ENCODE measurements at regions not wholly inside any gene's neighbourhood (a gene's known extent, or its start where the extent isn't known, plus 50 kb on each side); places are given as distances from the start of the nearest gene placed in this dataset.

DNA sequence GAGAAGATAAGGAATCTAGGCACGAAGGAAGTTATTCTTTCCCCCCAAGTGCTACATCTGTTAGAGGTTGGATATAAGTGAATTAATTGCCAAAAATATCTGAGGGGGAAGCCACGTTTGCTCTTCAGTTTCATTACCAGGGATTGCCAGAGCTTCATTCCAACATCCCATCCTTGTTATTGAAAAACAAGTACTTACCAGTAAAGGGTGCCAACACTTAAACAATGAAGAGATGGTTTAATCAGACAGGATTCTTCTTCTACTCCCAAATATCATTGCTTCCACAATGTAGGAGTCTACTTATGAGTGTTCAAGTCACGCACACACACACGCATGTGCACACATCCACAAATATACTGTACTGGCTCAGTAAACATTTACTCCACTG lies 312.4 kb downstream of the RPAP3 start:
- no peak overlapping the region for H3K4me3 ChIP-seq (ENCODE audit: low read length)
- no peak for DNase-seq (ENCODE audit: low read depth)
- TF ChIP-seq, protein P1, sequence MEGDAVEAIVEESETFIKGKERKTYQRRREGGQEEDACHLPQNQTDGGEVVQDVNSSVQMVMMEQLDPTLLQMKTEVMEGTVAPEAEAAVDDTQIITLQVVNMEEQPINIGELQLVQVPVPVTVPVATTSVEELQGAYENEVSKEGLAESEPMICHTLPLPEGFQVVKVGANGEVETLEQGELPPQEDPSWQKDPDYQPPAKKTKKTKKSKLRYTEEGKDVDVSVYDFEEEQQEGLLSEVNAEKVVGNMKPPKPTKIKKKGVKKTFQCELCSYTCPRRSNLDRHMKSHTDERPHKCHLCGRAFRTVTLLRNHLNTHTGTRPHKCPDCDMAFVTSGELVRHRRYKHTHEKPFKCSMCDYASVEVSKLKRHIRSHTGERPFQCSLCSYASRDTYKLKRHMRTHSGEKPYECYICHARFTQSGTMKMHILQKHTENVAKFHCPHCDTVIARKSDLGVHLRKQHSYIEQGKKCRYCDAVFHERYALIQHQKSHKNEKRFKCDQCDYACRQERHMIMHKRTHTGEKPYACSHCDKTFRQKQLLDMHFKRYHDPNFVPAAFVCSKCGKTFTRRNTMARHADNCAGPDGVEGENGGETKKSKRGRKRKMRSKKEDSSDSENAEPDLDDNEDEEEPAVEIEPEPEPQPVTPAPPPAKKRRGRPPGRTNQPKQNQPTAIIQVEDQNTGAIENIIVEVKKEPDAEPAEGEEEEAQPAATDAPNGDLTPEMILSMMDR (conservative IDR thresholded peaks at IDR 0.05; ENCODE audit: low read depth, low read length), result no peak

DNA sequence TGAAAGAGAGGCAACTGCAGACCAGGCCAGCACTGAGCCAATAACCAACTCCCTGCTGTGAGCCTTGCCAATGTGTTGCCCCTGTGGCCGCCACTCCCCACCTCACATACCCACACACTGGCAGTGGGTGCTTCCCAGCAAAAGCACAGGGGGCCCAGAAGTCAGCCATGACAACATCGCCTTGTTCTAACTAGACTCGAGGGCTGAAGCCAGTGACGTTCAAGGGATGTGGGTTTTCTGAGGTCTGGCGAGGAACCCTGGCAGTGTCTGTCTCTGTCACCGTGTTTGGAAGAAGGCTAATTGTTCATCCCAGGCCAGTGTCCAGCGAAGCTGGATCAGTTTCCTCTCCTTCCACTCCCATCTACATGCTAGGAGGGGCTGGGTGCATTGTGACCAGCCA lies 311.8 kb upstream of the AMIGO2 start:
- TF ChIP-seq, protein P1 (conservative IDR thresholded peaks at IDR 0.05; ENCODE audit: low read depth, low read length), result no peak
- no peak for DNase-seq (ENCODE audit: low read depth)
- H3K4me3 ChIP-seq (ENCODE audit: low read length), result no peak overlapping the region

- no peak for DNase-seq (ENCODE audit: low read depth)
- TF ChIP-seq, protein P1 (conservative IDR thresholded peaks at IDR 0.05; ENCODE audit: low read depth, low read length), result no peak
- no peak overlapping the region for H3K4me3 ChIP-seq (ENCODE audit: low read length)
Observed at GRCh38 chr12:47388712-47389111, 309.0 kb upstream of the AMIGO2 start.

- no peak overlapping the region for H3K4me3 ChIP-seq (ENCODE audit: low read length)
- TF ChIP-seq, protein P1 (conservative IDR thresholded peaks at IDR 0.05; ENCODE audit: low read depth, low read length), result no peak
- no peak for DNase-seq (ENCODE audit: low read depth)
Observed at GRCh38 chr12:47387994-47388393, 308.2 kb upstream of the AMIGO2 start.

- no peak overlapping the region for H3K4me3 ChIP-seq (ENCODE audit: low read length)
- DNase-seq (ENCODE audit: low read depth), result no peak
- TF ChIP-seq, protein P1 (conservative IDR thresholded peaks at IDR 0.05; ENCODE audit: low read depth, low read length), result no peak
Observed at GRCh38 chr12:47385653-47386052, 305.9 kb upstream of the AMIGO2 start.

DNA sequence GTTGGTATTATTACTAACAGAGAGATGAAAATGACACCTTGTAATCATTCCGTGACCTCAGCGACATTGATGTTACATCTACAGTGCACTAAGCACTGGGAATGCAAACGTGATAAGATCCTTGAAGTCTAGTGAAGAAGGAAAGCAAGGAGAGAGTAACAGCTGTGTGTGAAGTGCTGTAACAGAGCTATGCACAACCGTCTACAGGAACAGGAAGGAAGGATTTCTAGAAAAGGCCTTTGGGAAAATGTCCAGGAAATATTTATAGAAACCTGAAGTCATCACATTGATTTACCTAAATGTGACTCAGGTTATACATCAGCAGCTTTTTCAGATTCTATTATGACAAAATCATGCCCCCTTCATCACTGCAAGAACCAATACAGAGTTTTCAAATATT lies 304.2 kb upstream of the AMIGO2 start:
- H3K4me3 ChIP-seq (ENCODE audit: low read length), result no peak overlapping the region
- TF ChIP-seq, protein P1 (conservative IDR thresholded peaks at IDR 0.05; ENCODE audit: low read depth, low read length), result no peak
- DNase-seq (ENCODE audit: low read depth), result no peak

GRCh38 chr12:47382305-47382704 lies 302.5 kb upstream of the AMIGO2 start:
- TF ChIP-seq, protein P1 (conservative IDR thresholded peaks at IDR 0.05; ENCODE audit: low read depth, low read length), result no peak
- H3K4me3 ChIP-seq (ENCODE audit: low read length), result no peak overlapping the region
- DNase-seq (ENCODE audit: low read depth), result no peak

All from retinal pigment epithelial cell (primary cell).